GM19397 (cell line): ENCODE measurements at regions not wholly inside any gene's neighbourhood (a gene's known extent, or its start where the extent isn't known, plus 50 kb on each side); places are given as distances from the start of the nearest gene placed in this dataset.

Experiments
- ATAC-seq: cut with Tn5 transposase; IDR thresholded peaks from one replicate; pipeline ENCODE4 v1.9.1; 2021; ENCODE audit warnings: mild to moderate bottlenecking, moderate library complexity; ENCODE audit not compliant: unreplicated experiment

GRCh38 chr6:126419901-126420300 lies 80.0 kb downstream of the CENPW start:
- no peak for ATAC-seq

GRCh38 chr6:126422912-126423311 lies 83.0 kb downstream of the CENPW start:
- ATAC-seq: no peak

GRCh38 chr6:126427713-126428112 lies 87.8 kb downstream of the CENPW start:
- ATAC-seq: no peak

- ATAC-seq: no peak
Observed at GRCh38 chr6:126429866-126430265, 90.0 kb downstream of the CENPW start.

GRCh38 chr6:126432564-126432963 lies 92.6 kb downstream of the CENPW start:
- no peak for ATAC-seq

- no peak for ATAC-seq
Observed at GRCh38 chr6:126433927-126434326, 94.0 kb downstream of the CENPW start.

- no peak for ATAC-seq
Observed at GRCh38 chr6:126437205-126437604, 97.3 kb downstream of the CENPW start.

GRCh38 chr6:126439040-126439439 lies 99.1 kb downstream of the CENPW start:
- ATAC-seq: no peak

- no peak for ATAC-seq
Observed at GRCh38 chr6:126440923-126441322, 101.0 kb downstream of the CENPW start.

- no peak for ATAC-seq
Observed at GRCh38 chr6:126444659-126445273, 104.9 kb downstream of the CENPW start.

- ATAC-seq: no peak
Observed at GRCh38 chr6:126446248-126446647, 106.3 kb downstream of the CENPW start.

GRCh38 chr6:126447367-126447766 lies 107.5 kb downstream of the CENPW start:
- ATAC-seq: no peak

- ATAC-seq: no peak
Observed at GRCh38 chr6:126461045-126461444, 121.1 kb downstream of the CENPW start.

GRCh38 chr6:126464245-126464644 lies 124.3 kb downstream of the CENPW start:
- ATAC-seq: no peak

GRCh38 chr6:126475449-126475848 lies 135.5 kb downstream of the CENPW start:
- no peak for ATAC-seq

GRCh38 chr6:126477678-126478077 lies 137.8 kb downstream of the CENPW start:
- no peak for ATAC-seq

GRCh38 chr6:126480268-126480667 lies 140.4 kb downstream of the CENPW start:
- no peak for ATAC-seq

GRCh38 chr6:126481319-126481718 lies 141.4 kb downstream of the CENPW start:
- no peak for ATAC-seq

- no peak for ATAC-seq
Observed at GRCh38 chr6:126504792-126505191, 164.9 kb downstream of the CENPW start.

- no peak for ATAC-seq
Observed at GRCh38 chr6:126513198-126513597, 173.3 kb downstream of the CENPW start.

- ATAC-seq: no peak
Observed at GRCh38 chr6:126516411-126516810, 176.5 kb downstream of the CENPW start.

GRCh38 chr6:126524811-126525326 lies 185.0 kb downstream of the CENPW start:
- ATAC-seq: no peak

- ATAC-seq: no peak
Observed at GRCh38 chr6:126526547-126526946, 186.6 kb downstream of the CENPW start.
